Neural progenitor cell (in vitro differentiated cells): ENCODE measurements at regions not wholly inside any gene's neighbourhood (a gene's known extent, or its start where the extent isn't known, plus 50 kb on each side); places are given as distances from the start of the nearest gene placed in this dataset.

ENCODE experiments used
- CTCF ChIP-seq: fragments of 200-600 bp; sonication (generic); IDR thresholded peaks from 2 replicates; pipeline ENCODE4 v1.5.1; 2017; ENCODE audit warnings: antibody characterized with exemption, mild to moderate bottlenecking
- EZH2 ChIP-seq: fragments of 200-600 bp; sonication (generic); IDR thresholded peaks from 2 replicates; pipeline ENCODE4 v1.6.1; 2017; ENCODE audit warnings: antibody characterized with exemption, mild to moderate bottlenecking, moderate library complexity

GRCh38 chr17:20908313-20909267 lies 134.2 kb downstream of the USP22 start:
- TF ChIP-seq CTCF, result peak; percentile 63
- TF ChIP-seq EZH2, result no peak
